Stimulated activated CD4-positive, alpha-beta T cell treated with anti-CD3 and anti-CD28 coated beads, Interleukin-2, amount 100 ng/mL, for 48 hours (primary cell): ENCODE measurements at regions not wholly inside any gene's neighbourhood (a gene's known extent, or its start where the extent isn't known, plus 50 kb on each side); places are given as distances from the start of the nearest gene placed in this dataset.
"Not testable (repeated sequence)": the region's sequence is repeated elsewhere in the genome, so short reads cannot be mapped to it uniquely, and the experiment has no call there.

ENCODE experiments used
- DNase-seq, 2 donors: peaks; one replicate each; pipeline ENCODE4 v3.0.0-alpha.2; 2020

DNA sequence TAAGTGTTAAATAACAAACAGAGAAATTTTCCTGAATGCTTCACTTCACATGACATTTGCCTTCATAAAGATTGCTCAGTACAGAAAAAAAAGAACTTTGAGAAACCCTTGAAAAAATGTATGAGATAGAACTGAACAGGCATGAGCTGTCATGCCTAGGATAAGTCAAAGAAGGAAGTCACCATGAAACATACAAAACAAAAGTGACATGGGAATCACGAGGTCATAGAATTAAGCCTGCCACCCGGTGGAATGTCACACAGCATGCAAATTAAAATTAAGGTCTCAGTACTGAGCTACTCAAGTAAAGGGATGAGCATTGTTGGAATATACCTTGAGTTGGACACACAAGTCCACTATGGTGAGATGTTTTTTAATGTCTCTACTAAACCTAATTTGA is 652.5 kb upstream of the NECTIN3 start:
- no peak for DNase-seq

- no peak for DNase-seq
Measured at GRCh38 chr3:110419601-110420000, 652.0 kb upstream of the NECTIN3 start.

GRCh38 chr3:110420158-110420641 is 651.4 kb upstream of the NECTIN3 start:
- no peak for DNase-seq

DNA sequence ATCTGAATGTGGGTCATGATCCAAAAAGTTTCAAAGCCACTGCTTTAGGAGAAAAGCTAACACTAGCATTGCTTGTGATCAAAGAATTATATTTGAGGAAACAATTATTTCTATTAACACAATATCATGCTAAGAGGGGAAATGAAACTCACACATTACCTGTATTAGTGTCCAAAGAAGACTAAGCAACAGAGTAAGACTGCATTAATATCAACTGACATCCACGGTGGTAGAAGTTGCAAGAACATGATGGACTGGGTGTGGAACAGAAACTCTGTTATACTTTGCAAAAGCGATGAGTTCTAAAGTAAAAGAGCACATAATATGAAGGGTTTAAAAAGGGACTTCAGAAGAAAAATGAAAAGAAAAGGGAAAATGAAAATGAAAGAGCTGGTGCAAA is 648.3 kb upstream of the NECTIN3 start:
- DNase-seq = no peak

- no peak for DNase-seq
Measured at GRCh38 chr3:110430146-110430545, 641.5 kb upstream of the NECTIN3 start.

- DNase-seq = no peak
Measured at GRCh38 chr3:110436209-110436608, 635.4 kb upstream of the NECTIN3 start.

GRCh38 chr3:110440066-110440653 is 631.5 kb upstream of the NECTIN3 start:
- not testable (repeated sequence) for DNase-seq

GRCh38 chr3:110454066-110454465 is 617.5 kb upstream of the NECTIN3 start:
- no peak for DNase-seq

GRCh38 chr3:110456001-110456400 is 615.6 kb upstream of the NECTIN3 start:
- DNase-seq = no peak

DNA sequence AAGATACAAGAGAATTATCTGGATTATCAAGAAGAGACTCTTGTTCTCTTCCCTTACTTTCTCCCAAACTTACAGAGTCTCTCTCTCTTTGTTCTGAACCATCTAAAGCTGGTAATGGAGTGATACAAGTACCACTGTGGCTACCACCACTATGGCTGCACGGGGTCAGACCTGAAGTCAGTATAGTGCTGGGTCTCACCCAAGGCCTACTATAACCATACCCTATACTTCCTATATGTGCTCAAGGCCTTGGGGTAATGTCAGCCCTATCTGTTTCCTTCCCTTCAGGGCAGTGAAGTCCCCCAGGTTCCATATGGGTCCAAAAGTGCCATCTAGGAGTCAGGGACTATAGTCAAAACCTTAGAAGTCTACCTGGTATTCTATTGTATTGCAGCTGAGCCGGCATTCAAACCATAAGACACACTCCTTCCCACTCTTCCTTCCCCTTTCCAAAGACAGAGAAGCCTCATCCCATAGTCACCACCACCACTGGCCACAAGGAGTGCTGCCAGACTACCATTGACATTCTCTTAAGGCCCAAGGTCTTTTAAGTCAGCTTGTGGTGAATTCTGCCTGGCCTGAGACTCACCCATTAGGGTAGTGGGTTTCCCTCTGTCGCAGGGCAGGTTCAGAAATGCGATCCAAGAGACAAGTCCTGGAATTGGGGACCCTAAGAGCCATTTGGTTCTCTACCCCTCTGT is 615.0 kb upstream of the NECTIN3 start:
- DNase-seq = no peak

GRCh38 chr3:110457508-110457907 is 614.1 kb upstream of the NECTIN3 start:
- DNase-seq = no peak

- no peak for DNase-seq
Measured at GRCh38 chr3:110459021-110459420, 612.6 kb upstream of the NECTIN3 start.

- DNase-seq = no peak
Measured at GRCh38 chr3:110470310-110470709, 601.3 kb upstream of the NECTIN3 start.

- DNase-seq = no peak
Measured at GRCh38 chr3:110473405-110473804, 598.2 kb upstream of the NECTIN3 start.

DNA sequence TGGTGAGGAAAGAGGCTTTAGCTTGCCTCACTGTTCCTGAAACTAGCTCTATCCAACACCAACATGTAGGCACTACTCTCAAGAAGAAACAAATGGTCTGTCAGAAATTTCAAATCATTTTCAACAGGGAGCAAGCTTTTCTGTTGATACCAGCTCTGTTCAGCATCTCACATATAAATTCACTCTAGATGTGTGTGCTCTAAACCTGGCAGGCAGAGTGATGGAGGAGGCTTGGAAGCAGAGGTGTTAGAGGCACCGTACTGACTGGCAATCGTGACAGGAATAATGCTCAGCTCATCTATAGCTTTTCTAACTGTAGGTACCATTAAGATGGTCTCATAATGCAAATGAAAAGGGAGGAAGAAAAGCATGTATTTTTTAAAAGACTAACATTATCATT is 597.2 kb upstream of the NECTIN3 start:
- DNase-seq = no peak

DNA sequence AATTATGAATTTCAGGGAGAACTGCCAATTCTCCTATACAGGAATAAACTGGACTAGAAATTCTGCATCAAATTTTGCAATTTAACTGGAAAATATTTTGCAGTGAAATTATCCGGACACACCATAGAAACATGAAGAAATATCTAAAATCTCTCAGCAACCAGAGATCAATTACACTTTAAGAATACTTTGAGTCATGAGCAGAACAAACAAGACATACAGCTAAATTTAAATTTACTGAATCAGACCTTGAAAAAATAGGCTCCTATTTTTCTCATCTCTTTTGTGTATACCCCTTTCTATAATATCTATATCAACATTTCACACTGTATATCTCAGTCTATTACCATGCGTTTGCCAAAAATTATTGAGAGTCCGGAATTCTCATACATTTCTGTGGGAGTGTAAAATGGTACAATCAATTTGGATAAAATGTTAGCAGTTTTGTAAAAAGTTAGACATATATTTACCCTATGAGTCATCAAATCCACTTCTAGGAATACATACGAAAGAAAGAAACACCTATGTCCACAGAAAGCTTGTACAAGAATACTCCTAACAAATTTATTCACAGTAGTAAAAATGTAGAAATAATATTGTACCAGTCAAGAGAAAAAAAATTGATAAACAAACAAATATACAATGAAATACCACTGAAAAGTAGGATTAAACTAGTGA is 593.1 kb upstream of the NECTIN3 start:
- no peak for DNase-seq

- DNase-seq = no peak
Measured at GRCh38 chr3:110479731-110480130, 591.9 kb upstream of the NECTIN3 start.

GRCh38 chr3:110485389-110485788 is 586.2 kb upstream of the NECTIN3 start:
- DNase-seq = no peak

DNA sequence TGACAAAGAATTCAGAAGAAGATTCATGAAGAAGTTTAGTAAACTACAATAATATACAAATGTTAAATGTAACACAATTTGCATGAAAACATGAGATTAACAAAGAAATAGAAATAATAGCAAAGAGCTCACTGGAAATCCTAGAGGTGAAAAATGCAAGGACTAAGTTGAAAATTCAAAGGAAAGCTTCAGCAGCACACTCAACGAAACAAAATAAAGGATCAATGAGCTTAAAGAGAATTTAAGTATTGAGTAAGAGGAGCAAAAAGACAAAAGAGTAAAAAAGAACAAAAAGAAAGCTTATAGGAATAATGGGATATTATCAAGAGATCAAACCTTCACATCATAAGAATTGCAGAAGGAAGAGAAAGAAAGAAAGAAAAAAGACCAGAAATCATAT is 583.8 kb upstream of the NECTIN3 start:
- DNase-seq = no peak

GRCh38 chr3:110491413-110491812 is 580.2 kb upstream of the NECTIN3 start:
- DNase-seq = no peak

- no peak for DNase-seq
Measured at GRCh38 chr3:110492876-110493275, 578.7 kb upstream of the NECTIN3 start.

DNA sequence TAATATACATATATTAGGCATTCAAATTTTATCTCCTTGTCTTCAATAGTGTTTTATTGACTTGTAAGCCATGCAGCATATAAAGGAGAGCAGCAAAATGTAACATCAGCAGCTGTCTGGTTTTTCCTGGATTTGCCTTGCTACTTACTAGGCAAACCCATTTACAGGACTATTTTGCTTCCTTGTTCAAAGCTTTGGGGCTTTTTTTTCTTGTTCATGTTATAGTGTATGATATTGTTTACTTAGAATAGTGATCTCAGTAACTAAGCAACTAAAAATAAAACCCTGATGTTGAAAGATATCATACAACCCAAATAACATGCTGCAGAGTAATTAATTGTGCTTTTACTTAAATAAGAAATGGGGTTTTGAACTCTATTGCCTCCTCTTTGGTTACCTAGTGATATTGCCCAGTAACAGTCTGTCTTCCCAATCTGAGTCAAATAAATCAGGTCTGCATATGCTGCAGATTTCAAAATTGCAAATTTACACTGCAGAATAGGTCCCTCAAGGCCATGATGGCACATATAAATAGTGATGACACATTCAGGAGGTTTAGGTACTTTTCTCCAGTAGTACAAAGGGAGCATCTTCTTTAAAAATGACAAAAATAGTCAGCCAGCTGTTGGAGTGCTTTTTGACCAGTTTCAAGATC is 578.1 kb upstream of the NECTIN3 start:
- no peak for DNase-seq

DNA sequence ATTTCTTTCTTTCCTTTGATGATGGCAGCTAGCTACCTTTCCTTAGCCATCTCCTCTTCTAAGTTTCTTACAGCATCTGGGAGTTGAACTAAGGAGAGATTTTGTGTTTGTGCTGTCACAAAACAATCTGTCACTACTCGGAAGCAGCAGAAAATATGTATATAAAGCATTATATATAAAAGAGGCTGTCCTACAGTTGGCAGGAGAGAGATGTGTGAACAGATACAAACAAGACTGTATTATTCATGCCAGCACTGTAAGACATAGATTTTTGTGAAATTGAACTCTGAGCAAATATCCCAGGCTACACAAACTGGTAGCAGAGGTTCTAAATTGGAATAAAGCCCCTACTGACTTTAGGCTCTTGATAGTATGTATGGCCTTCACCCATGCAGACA is 577.5 kb upstream of the NECTIN3 start:
- no peak for DNase-seq

DNA sequence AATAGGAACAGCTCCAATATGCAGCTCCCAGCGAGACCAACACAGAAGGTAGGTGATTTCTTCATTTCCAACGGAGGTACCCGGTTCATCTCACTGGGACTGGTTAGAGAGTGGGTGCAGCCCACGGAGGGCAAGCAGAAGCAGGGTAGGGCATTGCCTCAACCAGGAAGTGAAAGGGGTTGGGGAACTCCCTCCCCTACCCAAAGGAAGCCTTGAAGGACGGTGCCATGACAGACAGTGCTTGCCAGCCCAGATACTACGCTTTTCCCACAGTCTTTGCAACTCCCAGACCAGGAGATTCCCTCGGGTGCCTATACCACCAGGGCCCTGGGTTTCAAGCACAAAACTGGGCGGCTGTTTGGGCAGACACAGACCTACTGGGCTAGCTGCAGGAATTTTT is 576.9 kb upstream of the NECTIN3 start:
- DNase-seq = no peak
